HEK293T (cell line): ENCODE measurements at regions not wholly inside any gene's neighbourhood (a gene's known extent, or its start where the extent isn't known, plus 50 kb on each side); places are given as distances from the start of the nearest gene placed in this dataset.
"Not testable (repeated sequence)": the region's sequence is repeated elsewhere in the genome, so short reads cannot be mapped to it uniquely, and the experiment has no call there.

Source experiments
- CTCF ChIA-PET: fragments of 350-600 bp; formaldehyde crosslinking; extraction: SDS; loops from one replicate; lab custom pipeline; 2021; ENCODE audit warnings: antibody characterized with exemption, inconsistent platforms; lab: Yijun Ruan, JAX
- POLR2A ChIA-PET: fragments of 350-600 bp; formaldehyde crosslinking; extraction: SDS; loops from one replicate; lab custom pipeline; 2020; ENCODE audit warnings: antibody characterized with exemption, inconsistent platforms; lab: Yijun Ruan, JAX
- DNase-seq: peaks from one replicate; pipeline ENCODE4 v3.0.0; 2012; ENCODE audit warnings: mixed read lengths; ENCODE audit errors: extremely low spot score
- ARNT ChIP-seq: fragments of 450-650 bp; IDR thresholded peaks from 2 replicates; pipeline ENCODE4 v1.6.1; 2017; ENCODE audit warnings: mild to moderate bottlenecking
- BHLHE40 ChIP-seq: fragments of 450-650 bp; IDR thresholded peaks from 2 replicates; pipeline ENCODE4 v1.6.1; 2016; ENCODE audit warnings: mild to moderate bottlenecking, moderate library complexity, borderline replicate concordance
- CTBP1 ChIP-seq: fragments of 450-650 bp; IDR thresholded peaks from 2 replicates; pipeline ENCODE4 v1.6.1; 2016; ENCODE audit warnings: borderline replicate concordance
- ELF4 ChIP-seq: fragments of 450-650 bp; IDR thresholded peaks from 2 replicates; pipeline ENCODE4 v1.6.1; 2017; ENCODE audit warnings: antibody characterized with exemption
- FOXA1 ChIP-seq: fragments of 450-650 bp; IDR thresholded peaks from 2 replicates; pipeline ENCODE4 v1.6.1; 2016; ENCODE audit warnings: mild to moderate bottlenecking
- FOXK2 ChIP-seq: fragments of 450-650 bp; IDR thresholded peaks from 2 replicates; pipeline ENCODE4 v1.6.1; 2016; ENCODE audit warnings: mild to moderate bottlenecking
- FOXM1 ChIP-seq: fragments of 450-650 bp; IDR thresholded peaks from 2 replicates; pipeline ENCODE4 v1.6.1; 2017; ENCODE audit warnings: mild to moderate bottlenecking, borderline replicate concordance
- HDGF ChIP-seq: fragments of 450-650 bp; IDR thresholded peaks from 2 replicates; pipeline ENCODE4 v1.6.1; 2017; ENCODE audit warnings: antibody characterized with exemption, borderline replicate concordance
- L3MBTL2 ChIP-seq: fragments of 450-650 bp; conservative IDR thresholded peaks from 2 replicates; pipeline ENCODE4 v1.6.1; 2016; ENCODE audit warnings: mild to moderate bottlenecking
- LEF1 ChIP-seq: fragments of 450-650 bp; IDR thresholded peaks from 2 replicates; pipeline ENCODE4 v1.6.1; 2017; ENCODE audit warnings: mild to moderate bottlenecking, borderline replicate concordance
- NFRKB ChIP-seq: fragments of 450-650 bp; IDR thresholded peaks from 2 replicates; pipeline ENCODE4 v1.6.1; 2016; ENCODE audit warnings: mild to moderate bottlenecking, moderate library complexity
- SP1 ChIP-seq: fragments of 450-650 bp; IDR thresholded peaks from 2 replicates; pipeline ENCODE4 v1.6.1; 2017
- SUZ12 ChIP-seq: fragments of 450-650 bp; IDR thresholded peaks from 2 replicates; pipeline ENCODE4 v1.6.1; 2016; ENCODE audit warnings: mild to moderate bottlenecking
- TARDBP ChIP-seq: fragments of 450-650 bp; IDR thresholded peaks from 2 replicates; pipeline ENCODE4 v1.6.1; 2016
- ZNF384 ChIP-seq: fragments of 450-650 bp; IDR thresholded peaks from 2 replicates; pipeline ENCODE4 v1.6.1; 2016
- TF ChIP-seq, protein P1 (sequence below): fragments of 450-650 bp; IDR thresholded peaks from 2 replicates; pipeline ENCODE4 v1.6.1; 2016

DNA sequence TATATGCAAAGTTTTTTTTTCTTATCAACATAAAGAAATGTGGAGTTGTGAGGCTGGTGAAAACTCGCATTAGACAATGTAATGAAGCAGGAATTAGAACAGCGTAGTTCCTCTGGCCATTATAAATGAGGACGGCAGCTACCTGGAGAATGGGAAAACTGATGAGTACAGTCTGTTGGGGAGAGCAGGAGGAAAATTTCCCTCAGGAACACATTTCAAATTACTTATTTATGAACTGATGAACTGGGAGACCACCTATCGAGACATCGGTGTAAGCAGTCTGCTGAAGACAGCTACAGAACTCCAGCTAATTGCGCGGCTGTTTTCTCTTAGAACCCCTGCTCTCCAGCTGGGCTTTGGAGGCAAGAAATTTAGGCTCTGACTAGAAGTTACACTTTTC lies 343.9 kb upstream of the CLINT1 start:
- POLR2A ChIA-PET, result no interaction called here
- TF ChIP-seq BHLHE40 (no peak), ZNF384 (no peak), ELF4 (no peak), HDGF (no peak), ARNT (no peak), CTBP1 (no peak), SP1 (no peak)
- CTCF ChIA-PET, result no interaction called here

DNA sequence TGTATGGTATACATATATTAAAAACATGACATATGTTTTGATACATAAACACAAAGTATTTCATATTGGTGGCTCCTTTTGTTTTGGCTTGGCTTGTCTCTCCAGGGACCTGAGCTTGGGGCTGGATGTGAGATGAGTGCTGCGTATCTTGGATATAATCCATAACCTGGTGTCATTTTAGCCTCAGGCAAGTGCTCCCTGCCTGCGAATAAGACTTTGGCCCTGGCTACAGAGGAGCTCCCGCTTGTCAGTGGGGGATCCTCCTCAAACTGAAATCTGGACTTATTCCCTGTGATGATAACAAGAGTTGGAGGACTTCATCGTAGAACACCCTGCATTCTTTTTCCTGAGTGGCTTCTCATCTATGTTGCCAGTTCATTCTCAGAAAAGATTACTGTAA lies 341.7 kb upstream of the CLINT1 start:
- CTCF ChIA-PET, result no interaction called here
- no peak for TF ChIP-seq SP1
- no peak for TF ChIP-seq FOXA1
- no peak for TF ChIP-seq ELF4
- TF ChIP-seq BHLHE40, result no peak
- TF ChIP-seq, protein P1, sequence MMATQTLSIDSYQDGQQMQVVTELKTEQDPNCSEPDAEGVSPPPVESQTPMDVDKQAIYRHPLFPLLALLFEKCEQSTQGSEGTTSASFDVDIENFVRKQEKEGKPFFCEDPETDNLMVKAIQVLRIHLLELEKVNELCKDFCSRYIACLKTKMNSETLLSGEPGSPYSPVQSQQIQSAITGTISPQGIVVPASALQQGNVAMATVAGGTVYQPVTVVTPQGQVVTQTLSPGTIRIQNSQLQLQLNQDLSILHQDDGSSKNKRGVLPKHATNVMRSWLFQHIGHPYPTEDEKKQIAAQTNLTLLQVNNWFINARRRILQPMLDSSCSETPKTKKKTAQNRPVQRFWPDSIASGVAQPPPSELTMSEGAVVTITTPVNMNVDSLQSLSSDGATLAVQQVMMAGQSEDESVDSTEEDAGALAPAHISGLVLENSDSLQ, result no peak
- no peak for TF ChIP-seq L3MBTL2
- TF ChIP-seq NFRKB, result no peak
- TF ChIP-seq ZNF384, result no peak
- no peak for TF ChIP-seq CTBP1
- TF ChIP-seq SUZ12, result no peak
- TF ChIP-seq FOXM1, result no peak
- no peak for TF ChIP-seq LEF1
- TF ChIP-seq HDGF, result no peak
- no peak for TF ChIP-seq ARNT
- no peak for TF ChIP-seq TARDBP
- no peak for TF ChIP-seq FOXK2
- DNase-seq, result no peak
- POLR2A ChIA-PET, result no interaction called here

More for the DNA sequence above, 343.9 kb upstream of the CLINT1 start:
- no peak for DNase-seq

DNA sequence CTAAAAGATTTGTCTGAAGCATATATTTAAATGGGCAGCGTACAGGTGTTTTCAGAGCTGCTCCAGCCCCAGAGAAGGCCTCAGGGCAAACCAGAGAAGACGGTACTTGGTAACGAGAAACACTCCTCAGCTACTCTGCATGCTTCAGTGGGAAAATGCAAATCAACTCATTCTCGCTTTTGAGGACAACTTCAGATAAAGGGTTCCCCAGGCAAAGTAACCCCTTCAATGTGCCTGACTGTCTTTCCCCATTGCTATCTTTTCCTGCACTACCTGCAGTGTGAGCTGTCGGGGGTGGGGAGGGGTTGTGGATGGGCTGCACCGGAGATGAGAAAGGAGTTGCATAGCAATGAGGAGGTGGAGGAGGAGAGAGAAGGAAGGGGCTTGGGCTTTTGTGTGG lies 339.7 kb upstream of the CLINT1 start:
- TF ChIP-seq TARDBP (no peak), SP1 (no peak), ELF4 (no peak), FOXK2 (no peak), ZNF384 (no peak), BHLHE40 (no peak), HDGF (no peak), SUZ12 (no peak), CTBP1 (no peak), NFRKB (no peak), L3MBTL2 (no peak)
- TF ChIP-seq, protein P1, result no peak
- POLR2A ChIA-PET, result no interaction called here
- DNase-seq, result no peak
- CTCF ChIA-PET, result no interaction called here

DNA sequence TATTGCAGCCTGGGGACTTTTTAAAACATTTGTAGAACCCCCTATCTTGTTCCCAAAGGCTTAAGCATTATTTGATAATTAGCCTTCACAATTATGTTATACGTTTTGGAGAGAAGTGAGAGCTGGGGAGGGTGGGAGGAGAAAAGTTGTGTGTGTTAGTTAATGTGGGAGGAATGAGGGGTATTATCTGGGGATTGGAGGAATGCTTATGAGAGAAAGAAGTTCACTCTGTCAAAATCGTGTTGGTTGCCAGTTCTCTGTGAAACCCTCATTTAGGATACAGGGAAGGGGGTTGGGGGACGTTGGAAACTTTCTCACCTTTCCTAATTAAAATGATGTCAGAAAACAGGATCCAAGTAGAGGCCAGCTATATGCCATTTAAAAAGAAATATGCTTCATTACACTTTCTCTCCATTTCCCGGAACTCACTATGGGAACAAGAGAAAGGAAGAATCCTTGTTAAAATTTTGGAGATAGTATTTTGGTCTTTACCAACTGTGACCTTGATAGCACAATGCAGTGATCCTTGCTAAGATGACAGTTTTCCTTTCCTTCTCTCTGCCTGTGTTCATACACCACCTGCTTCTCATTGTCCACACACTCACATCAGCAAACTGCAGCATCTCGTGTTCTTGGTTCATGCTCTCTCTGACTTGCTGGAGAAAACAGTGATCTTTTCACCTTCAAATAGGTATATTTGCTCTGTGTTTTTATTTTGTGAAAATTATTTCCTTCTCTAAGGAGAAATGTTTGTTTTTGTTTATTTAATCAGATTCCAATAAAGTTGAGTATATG lies 336.7 kb upstream of the CLINT1 start:
- no peak for DNase-seq
- TF ChIP-seq ZNF384, result no peak
- no peak for TF ChIP-seq FOXK2
- TF ChIP-seq CTBP1, result no peak
- TF ChIP-seq, protein P1, result no peak
- no peak for TF ChIP-seq SP1
- no peak for TF ChIP-seq ELF4
- TF ChIP-seq FOXA1, result no peak
- TF ChIP-seq NFRKB, result no peak
- no peak for TF ChIP-seq BHLHE40
- TF ChIP-seq TARDBP, result no peak
- TF ChIP-seq ARNT, result no peak
- TF ChIP-seq HDGF, result no peak
- TF ChIP-seq LEF1, result no peak
- no peak for TF ChIP-seq L3MBTL2
- no peak for TF ChIP-seq SUZ12
- no peak for TF ChIP-seq FOXM1
- ChIA-PET POLR2A (no interaction called here), CTCF (interaction anchor here (0.6 kb wide), 1 partner anchor 381 kb away, joined by 6 read pairs; no protein-coding TSS in a partner anchor)

DNA sequence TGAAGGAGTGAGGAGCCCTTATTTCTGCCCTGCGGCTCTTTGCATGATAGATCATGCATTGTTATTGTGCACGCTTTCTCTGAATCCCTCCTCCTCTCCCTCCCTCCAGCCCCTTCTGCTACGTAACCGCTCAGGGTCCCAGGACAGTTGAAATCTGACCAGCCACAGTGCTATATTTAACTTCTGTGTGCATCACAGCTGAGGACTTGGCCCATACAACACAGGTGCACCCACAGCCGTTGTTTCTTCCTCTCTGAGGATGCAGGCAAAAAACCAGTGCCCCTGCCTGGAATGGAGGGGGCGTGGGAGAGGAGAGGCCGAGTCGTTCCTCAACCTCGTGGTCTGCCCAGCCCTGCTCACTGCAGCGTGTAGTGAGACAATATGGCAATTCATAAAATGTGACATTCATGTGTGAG lies 335.6 kb upstream of the CLINT1 start:
- TF ChIP-seq SP1 (no peak), FOXM1 (no peak), HDGF (no peak), BHLHE40 (no peak), SUZ12 (no peak), CTBP1 (no peak), NFRKB (no peak), LEF1 (no peak), FOXA1 (no peak)
- ChIA-PET POLR2A (no interaction called here), CTCF (interaction anchor here (0.6 kb wide), 1 partner anchor 380 kb away, joined by 6 read pairs; no protein-coding TSS in a partner anchor)
- DNase-seq, result no peak

DNA sequence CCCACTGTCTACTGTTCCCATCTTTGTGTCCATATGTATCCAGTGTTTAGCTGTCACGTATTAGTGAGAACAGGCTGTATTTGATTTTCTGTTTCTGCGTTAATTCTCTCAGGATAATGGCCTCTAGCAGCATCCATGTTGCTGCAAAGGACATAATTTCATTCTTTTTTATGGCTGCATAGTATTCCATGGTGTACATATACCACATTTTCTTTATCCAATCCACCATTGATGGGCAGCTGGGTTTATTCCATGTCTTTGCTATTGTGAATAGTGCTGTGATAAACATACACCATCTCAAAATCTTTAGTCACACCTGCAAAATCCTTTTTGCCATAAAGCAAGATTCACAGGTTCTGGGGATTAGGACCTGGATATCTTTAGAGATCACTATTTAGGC lies 334.4 kb upstream of the CLINT1 start:
- DNase-seq, POLR2A ChIA-PET: not testable (repeated sequence)
- CTCF ChIA-PET, result interaction anchor here (0.9 kb wide), 1 partner anchor 577 kb away, joined by 3 read pairs; no protein-coding TSS in a partner anchor

DNA sequence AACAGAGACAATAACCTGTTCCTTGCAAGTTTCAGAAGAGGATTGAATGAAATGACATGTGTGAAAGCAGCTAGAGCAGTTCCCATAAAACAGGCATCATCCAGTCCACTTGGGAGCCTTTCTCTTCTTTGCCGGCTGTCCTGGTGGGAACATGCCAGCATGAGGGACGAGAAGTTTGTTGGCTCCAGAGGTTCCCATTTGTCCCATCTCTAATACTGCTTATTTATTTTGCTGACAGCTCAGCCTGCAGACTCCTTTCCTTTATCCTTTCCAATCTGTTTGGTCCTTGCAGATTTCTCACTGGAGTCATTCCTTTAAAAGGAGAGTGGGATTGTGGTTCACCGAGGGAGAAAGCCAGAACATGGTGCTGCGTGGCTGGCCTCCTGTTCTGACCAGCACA lies 321.5 kb upstream of the CLINT1 start:
- TF ChIP-seq, protein P1, result no peak
- TF ChIP-seq LEF1, result no peak
- no peak for TF ChIP-seq ZNF384
- TF ChIP-seq SP1, result no peak
- TF ChIP-seq TARDBP, result no peak
- TF ChIP-seq SUZ12, result no peak
- TF ChIP-seq ELF4, result no peak
- no peak for TF ChIP-seq HDGF
- no peak for TF ChIP-seq FOXK2
- no peak for TF ChIP-seq ARNT
- no peak for TF ChIP-seq BHLHE40
- no peak for TF ChIP-seq NFRKB
- no peak for TF ChIP-seq FOXM1
- no peak for TF ChIP-seq L3MBTL2
- TF ChIP-seq FOXA1, result no peak
- TF ChIP-seq CTBP1, result no peak
- CTCF ChIA-PET, result no interaction called here
- POLR2A ChIA-PET, result no interaction called here
- no peak for DNase-seq
